ENCODE measurements at regions not wholly inside any gene's neighbourhood (a gene's known extent, or its start where the extent isn't known, plus 50 kb on each side); places are given as distances from the start of the nearest gene placed in this dataset.
"Not testable (repeated sequence)": the region's sequence is repeated elsewhere in the genome, so short reads cannot be mapped to it uniquely, and the experiment has no call there.

DNA sequence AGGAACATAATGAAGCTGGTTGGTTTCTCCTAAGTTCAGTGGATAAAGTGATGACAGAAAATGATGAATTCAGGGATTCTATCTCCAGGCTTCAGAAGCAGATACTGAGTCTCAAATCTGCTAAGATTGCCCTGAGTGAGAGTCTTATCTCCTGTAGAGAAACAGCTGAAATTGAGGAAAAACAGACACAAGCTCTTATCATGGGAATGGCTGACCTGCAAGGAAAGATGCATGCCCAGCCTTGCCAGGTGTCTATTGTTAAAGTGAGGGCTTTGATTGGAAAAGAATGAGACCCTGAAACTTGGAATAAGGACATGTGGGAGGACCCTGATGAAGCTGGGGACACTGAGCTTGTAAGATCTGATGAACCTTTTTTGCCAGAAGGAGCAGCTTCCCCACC is 100.3 kb downstream of the DNAJB9 start:
- peaks cover 2% of the 10 kb centered on the region for H3K27me3 ChIP-seq (ENCODE audit: insufficient read depth, poor library complexity, severe bottlenecking)
- TF ChIP-seq SPI1 (IDR thresholded peaks at IDR 0.05; ENCODE audit: borderline replicate concordance, low read depth) (no peak), POLR2AphosphoS5 (IDR thresholded peaks at IDR 0.05; ENCODE audit: low read depth) (no peak), GABPA (IDR thresholded peaks at IDR 0.05; ENCODE audit: low read depth) (no peak)
- TF ChIP-seq, protein P1, sequence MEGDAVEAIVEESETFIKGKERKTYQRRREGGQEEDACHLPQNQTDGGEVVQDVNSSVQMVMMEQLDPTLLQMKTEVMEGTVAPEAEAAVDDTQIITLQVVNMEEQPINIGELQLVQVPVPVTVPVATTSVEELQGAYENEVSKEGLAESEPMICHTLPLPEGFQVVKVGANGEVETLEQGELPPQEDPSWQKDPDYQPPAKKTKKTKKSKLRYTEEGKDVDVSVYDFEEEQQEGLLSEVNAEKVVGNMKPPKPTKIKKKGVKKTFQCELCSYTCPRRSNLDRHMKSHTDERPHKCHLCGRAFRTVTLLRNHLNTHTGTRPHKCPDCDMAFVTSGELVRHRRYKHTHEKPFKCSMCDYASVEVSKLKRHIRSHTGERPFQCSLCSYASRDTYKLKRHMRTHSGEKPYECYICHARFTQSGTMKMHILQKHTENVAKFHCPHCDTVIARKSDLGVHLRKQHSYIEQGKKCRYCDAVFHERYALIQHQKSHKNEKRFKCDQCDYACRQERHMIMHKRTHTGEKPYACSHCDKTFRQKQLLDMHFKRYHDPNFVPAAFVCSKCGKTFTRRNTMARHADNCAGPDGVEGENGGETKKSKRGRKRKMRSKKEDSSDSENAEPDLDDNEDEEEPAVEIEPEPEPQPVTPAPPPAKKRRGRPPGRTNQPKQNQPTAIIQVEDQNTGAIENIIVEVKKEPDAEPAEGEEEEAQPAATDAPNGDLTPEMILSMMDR (IDR thresholded peaks at IDR 0.05; ENCODE audit: insufficient read depth, low read length) = no peak
- TF ChIP-seq, protein P2, sequence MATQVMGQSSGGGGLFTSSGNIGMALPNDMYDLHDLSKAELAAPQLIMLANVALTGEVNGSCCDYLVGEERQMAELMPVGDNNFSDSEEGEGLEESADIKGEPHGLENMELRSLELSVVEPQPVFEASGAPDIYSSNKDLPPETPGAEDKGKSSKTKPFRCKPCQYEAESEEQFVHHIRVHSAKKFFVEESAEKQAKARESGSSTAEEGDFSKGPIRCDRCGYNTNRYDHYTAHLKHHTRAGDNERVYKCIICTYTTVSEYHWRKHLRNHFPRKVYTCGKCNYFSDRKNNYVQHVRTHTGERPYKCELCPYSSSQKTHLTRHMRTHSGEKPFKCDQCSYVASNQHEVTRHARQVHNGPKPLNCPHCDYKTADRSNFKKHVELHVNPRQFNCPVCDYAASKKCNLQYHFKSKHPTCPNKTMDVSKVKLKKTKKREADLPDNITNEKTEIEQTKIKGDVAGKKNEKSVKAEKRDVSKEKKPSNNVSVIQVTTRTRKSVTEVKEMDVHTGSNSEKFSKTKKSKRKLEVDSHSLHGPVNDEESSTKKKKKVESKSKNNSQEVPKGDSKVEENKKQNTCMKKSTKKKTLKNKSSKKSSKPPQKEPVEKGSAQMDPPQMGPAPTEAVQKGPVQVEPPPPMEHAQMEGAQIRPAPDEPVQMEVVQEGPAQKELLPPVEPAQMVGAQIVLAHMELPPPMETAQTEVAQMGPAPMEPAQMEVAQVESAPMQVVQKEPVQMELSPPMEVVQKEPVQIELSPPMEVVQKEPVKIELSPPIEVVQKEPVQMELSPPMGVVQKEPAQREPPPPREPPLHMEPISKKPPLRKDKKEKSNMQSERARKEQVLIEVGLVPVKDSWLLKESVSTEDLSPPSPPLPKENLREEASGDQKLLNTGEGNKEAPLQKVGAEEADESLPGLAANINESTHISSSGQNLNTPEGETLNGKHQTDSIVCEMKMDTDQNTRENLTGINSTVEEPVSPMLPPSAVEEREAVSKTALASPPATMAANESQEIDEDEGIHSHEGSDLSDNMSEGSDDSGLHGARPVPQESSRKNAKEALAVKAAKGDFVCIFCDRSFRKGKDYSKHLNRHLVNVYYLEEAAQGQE (IDR thresholded peaks at IDR 0.05; ENCODE audit: insufficient replicate concordance, low read depth) = no peak
- H3K4me3 ChIP-seq (replicated peaks; ENCODE audit: insufficient read depth, low read length) = no peak overlapping the region
- DNase-seq (ENCODE audit: low read depth in 1 of 2, low spot score in 1 of 2) = no peak
- no peak overlapping the region for H3K27ac ChIP-seq (replicated peaks)

DNA sequence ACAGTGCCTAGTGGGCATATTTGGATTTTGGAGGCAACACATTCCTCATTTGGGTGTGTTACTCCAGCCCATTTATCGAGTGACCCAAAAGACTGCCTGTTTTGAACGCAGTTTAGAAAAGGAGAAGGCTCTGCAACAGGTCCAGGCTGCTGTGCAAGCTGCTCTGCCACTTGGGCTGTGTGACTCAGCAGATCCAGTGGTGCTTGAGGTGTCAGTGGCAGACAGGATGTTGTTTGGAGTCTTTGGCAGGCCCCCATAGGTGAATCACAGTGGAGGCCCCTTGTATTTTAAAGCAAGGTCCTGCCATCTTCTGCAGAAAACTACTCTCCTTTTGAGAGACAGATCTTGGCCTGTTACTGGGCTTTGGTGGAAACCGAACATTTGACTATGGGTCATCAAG is 104.0 kb downstream of the DNAJB9 start:
- H3K4me3 ChIP-seq (replicated peaks; ENCODE audit: insufficient read depth, low read length); DNase-seq (ENCODE audit: low read depth in 1 of 2, low spot score in 1 of 2); H3K27ac ChIP-seq (replicated peaks); H3K27me3 ChIP-seq (ENCODE audit: insufficient read depth, poor library complexity, severe bottlenecking): not testable (repeated sequence)

DNA sequence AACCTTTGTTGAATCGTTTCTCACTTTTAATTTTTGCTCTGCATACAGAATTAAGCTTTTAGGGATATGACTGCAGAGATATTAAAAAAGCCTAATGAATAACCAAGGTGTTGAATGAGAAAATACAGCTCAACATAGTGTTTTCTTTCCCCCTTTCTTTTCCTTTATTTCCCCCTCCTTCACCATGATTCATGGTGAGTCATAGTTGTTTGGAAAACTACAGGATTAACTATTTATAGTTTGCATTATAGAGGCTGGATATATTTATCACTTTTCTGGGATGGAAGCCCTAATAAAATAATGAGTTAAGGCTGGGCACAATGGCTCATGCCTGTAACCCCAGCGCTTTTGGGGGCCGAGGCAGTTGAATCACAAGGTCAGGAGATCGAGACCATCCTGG is 115.0 kb downstream of the DNAJB9 start:
- Histone ChIP-seq H3K27ac (replicated peaks) (no peak overlapping the region), H3K4me3 (replicated peaks; ENCODE audit: insufficient read depth, low read length) (no peak overlapping the region), H3K27me3 (ENCODE audit: insufficient read depth, poor library complexity, severe bottlenecking) (peaks cover 2% of the 10 kb centered on the region)
- no peak for TF ChIP-seq GABPA (IDR thresholded peaks at IDR 0.05; ENCODE audit: low read depth)
- TF ChIP-seq, protein P2 (IDR thresholded peaks at IDR 0.05; ENCODE audit: insufficient replicate concordance, low read depth) = no peak
- TF ChIP-seq SPI1 (IDR thresholded peaks at IDR 0.05; ENCODE audit: borderline replicate concordance, low read depth) = no peak
- TF ChIP-seq POLR2AphosphoS5 (IDR thresholded peaks at IDR 0.05; ENCODE audit: low read depth) = no peak
- TF ChIP-seq, protein P1 (IDR thresholded peaks at IDR 0.05; ENCODE audit: insufficient read depth, low read length) = no peak
- DNase-seq (ENCODE audit: low read depth in 1 of 2, low spot score in 1 of 2) = no peak

DNA sequence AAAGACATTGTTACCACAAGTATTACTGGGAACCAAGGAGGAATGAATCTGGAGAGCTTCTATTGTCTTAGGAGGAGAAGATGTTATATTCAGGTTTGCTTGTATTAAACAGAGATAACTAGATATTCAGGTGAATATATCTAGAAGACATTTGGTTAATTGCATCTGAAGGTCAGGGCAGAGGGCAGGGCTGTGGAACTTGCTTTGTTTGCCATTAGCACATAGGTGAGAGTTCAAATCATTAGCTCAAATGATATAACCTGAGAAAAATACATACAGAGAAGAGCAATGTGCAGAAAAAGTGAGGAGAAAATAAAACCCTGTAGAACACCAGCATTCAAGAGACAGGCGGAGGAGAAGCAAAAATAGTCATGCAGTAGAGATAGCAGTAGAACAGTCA is 116.8 kb downstream of the DNAJB9 start:
- Histone ChIP-seq H3K27ac (replicated peaks) (no peak overlapping the region), H3K4me3 (replicated peaks; ENCODE audit: insufficient read depth, low read length) (no peak overlapping the region), H3K27me3 (ENCODE audit: insufficient read depth, poor library complexity, severe bottlenecking) (no peaks in the 10 kb centered on the region)
- TF ChIP-seq, protein P1 (IDR thresholded peaks at IDR 0.05; ENCODE audit: insufficient read depth, low read length) = no peak
- TF ChIP-seq SPI1 (IDR thresholded peaks at IDR 0.05; ENCODE audit: borderline replicate concordance, low read depth) (no peak), POLR2AphosphoS5 (IDR thresholded peaks at IDR 0.05; ENCODE audit: low read depth) (no peak), GABPA (IDR thresholded peaks at IDR 0.05; ENCODE audit: low read depth) (no peak)
- TF ChIP-seq, protein P2 (IDR thresholded peaks at IDR 0.05; ENCODE audit: insufficient replicate concordance, low read depth) = no peak
- DNase-seq (ENCODE audit: low read depth in 1 of 2, low spot score in 1 of 2) = no peak

Data from HL-60 (cell line).